B cell (primary cell): ENCODE measurements at regions not wholly inside any gene's neighbourhood (a gene's known extent, or its start where the extent isn't known, plus 50 kb on each side); places are given as distances from the start of the nearest gene placed in this dataset.

Experiments
- ATAC-seq: fragments of 200-7000 bp; cut with Tn5 transposase; one replicate; pipeline ENCODE4 v1.10.0; 2021; ENCODE audit warnings: low read depth, mild to moderate bottlenecking, moderate number of reproducible peaks, moderate library complexity
- CTCF ChIA-PET: fragments of 350-600 bp; sonication (Branson Sonifier 250); formaldehyde crosslinking; loops from one replicate; lab custom pipeline; 2021; ENCODE audit warnings: antibody characterized with exemption, inconsistent platforms; lab: Charles Lee
- POLR2A ChIA-PET: fragments of 350-600 bp; sonication (Branson Sonifier 250); formaldehyde crosslinking; loops from one replicate; lab custom pipeline; 2021; ENCODE audit warnings: antibody characterized with exemption; lab: Charles Lee
- DNase-seq: peaks from one replicate; pipeline ENCODE4 v3.0.0; 2013
- H2AFZ ChIP-seq: 2 replicates; pipeline ENCODE4 v1.6.1; 2012; ENCODE audit warnings: mild to moderate bottlenecking, low read depth, low read length; ENCODE audit not compliant: insufficient read depth, poor library complexity, severe bottlenecking
- H3K27ac ChIP-seq, 2 donors: 1 replicate in 1 of 2; 2 replicates in 1 of 2; pipeline ENCODE4 v1.5.1; 2012 to 2013; ENCODE audit warnings: low read length in 2 of 2, mild to moderate bottlenecking in 2 of 2, moderate library complexity in 1 of 2
- H3K27me3 ChIP-seq, 4 experiments: fragments of 200-600 bp in 1 of 4; sonication (generic) in 1 of 4; replicated peaks in 1 of 4; 1 replicate in 2 of 4; 2 replicates in 2 of 4; pipeline versions ENCODE4 v1.6.1 to v1.7.0; 2013 to 2016; ENCODE audit warnings: low read length in 3 of 4, mild to moderate bottlenecking in 2 of 4, mixed read lengths in 1 of 4, moderate library complexity in 1 of 4; ENCODE audit not compliant: insufficient read depth in 4 of 4, control insufficient read depth in 3 of 4; ENCODE audit errors: control extremely low read depth in 1 of 4
- H3K36me3 ChIP-seq, 2 experiments: replicated peaks in 1 of 2; 1 replicate in 1 of 2; 2 replicates in 1 of 2; pipeline versions ENCODE4 v1.6.1 to v1.7.1; 2013; ENCODE audit warnings: low read length in 1 of 2; ENCODE audit not compliant: insufficient read depth in 2 of 2, control insufficient read depth in 1 of 2; ENCODE audit errors: control extremely low read depth in 1 of 2, extremely low read depth in 1 of 2
- H3K4me1 ChIP-seq, 2 donors: fragments of 200-600 bp in 1 of 2; sonication (generic) in 1 of 2; 1 replicate in 1 of 2; 2 replicates in 1 of 2; pipeline versions ENCODE4 v1.5.1 to v1.6.1; 2013 to 2017; ENCODE audit warnings: low read length in 2 of 2; ENCODE audit not compliant: control insufficient read depth in 2 of 2, insufficient read depth in 2 of 2
- H3K4me2 ChIP-seq: replicated peaks from 2 replicates; pipeline ENCODE3; 2012; ENCODE audit warnings: mild to moderate bottlenecking, low read depth, low read length; ENCODE audit not compliant: poor library complexity, severe bottlenecking
- H3K4me3 ChIP-seq, 5 experiments: fragments of 200-600 bp in 1 of 5; sonication (generic) in 1 of 5; 1 replicate in 3 of 5; 2 replicates in 2 of 5; pipeline versions ENCODE4 v1.5.1 to v1.7.0; 2011 to 2016; ENCODE audit warnings: low read length in 4 of 5, mild to moderate bottlenecking in 4 of 5, low read depth in 2 of 5, control low read depth in 1 of 5, moderate library complexity in 1 of 5; ENCODE audit not compliant: insufficient read depth in 1 of 5; ENCODE audit errors: control extremely low read depth in 1 of 5, extremely low read depth in 1 of 5
- H3K79me2 ChIP-seq: fragments of 200-600 bp; sonication (generic); one replicate; pipeline ENCODE4 v1.6.0; 2016; ENCODE audit warnings: low read length; ENCODE audit not compliant: control insufficient read depth, insufficient read depth
- H3K9ac ChIP-seq: fragments of 200-600 bp; sonication (generic); 2 replicates; pipeline ENCODE4 v1.6.1; 2017; ENCODE audit warnings: mild to moderate bottlenecking, low read length, moderate library complexity
- H3K9me3 ChIP-seq, 3 donors: one replicate each; pipeline versions ENCODE4 v1.6.1 to v1.7.1; 2013; ENCODE audit warnings: low read length in 2 of 3; ENCODE audit not compliant: control insufficient read depth in 2 of 3, insufficient read depth in 1 of 3; ENCODE audit errors: control extremely low read depth in 1 of 3
- H4K20me1 ChIP-seq: 2 replicates; pipeline ENCODE4 v1.6.0; 2012; ENCODE audit warnings: mild to moderate bottlenecking, low read length; ENCODE audit not compliant: insufficient read depth, control insufficient read depth, poor library complexity, severe bottlenecking
- H3K27ac Mint-ChIP-seq: one replicate; pipeline ENCODE4 v1.8.0; 2021; ENCODE audit warnings: mixed read lengths
- H3K27me3 Mint-ChIP-seq: one replicate; pipeline ENCODE4 v1.8.0; 2021; ENCODE audit warnings: mixed read lengths
- H3K4me1 Mint-ChIP-seq: one replicate; pipeline ENCODE4 v1.8.0; 2021; ENCODE audit warnings: mixed read lengths
- H3K4me3 Mint-ChIP-seq: one replicate; pipeline ENCODE4 v1.8.0; 2021; ENCODE audit warnings: mixed read lengths
- H3K9me3 Mint-ChIP-seq: one replicate; pipeline ENCODE4 v1.8.0; 2022; ENCODE audit warnings: mixed read lengths; ENCODE audit not compliant: insufficient read depth
- CTCF ChIP-seq: fragments of 200-600 bp; IDR thresholded peaks from one replicate; pipeline ENCODE4 v1.8.0; 2022; ENCODE audit warnings: antibody characterized with exemption, mild to moderate bottlenecking
- EZH2 ChIP-seq: IDR thresholded peaks from 2 replicates; pipeline ENCODE4 v1.6.1; 2012; ENCODE audit warnings: borderline replicate concordance, low read depth, mild to moderate bottlenecking, moderate library complexity, low read length; ENCODE audit not compliant: insufficient read depth, poor library complexity, severe bottlenecking
- WGBS: methylation state at CpG from one replicate; pipeline ENCODE4 v1.1.5; 2013; ENCODE audit warnings: missing lambda C conversion rate; ENCODE audit not compliant: insufficient coverage; 5-methylcytosine and 5-hydroxymethylcytosine counted together
- intact Hi-C: fragments of 100-400 bp; cut with micrococcal nuclease; formaldehyde crosslinking; loops from one replicate; pipeline ENCODE4 v1.10.0; 2022

- H3K9me3 ChIP-seq: peaks cover 0 to 9% (median 1%) of the 10 kb centered on the region in 3 donors
- no peaks in the 10 kb centered on the region for H3K4me1 ChIP-seq
- H4K20me1 ChIP-seq: no peaks in the 10 kb centered on the region
- H3K27me3 ChIP-seq: peaks cover 0 to 9% (median 1%) of the 10 kb centered on the region in 4 experiments
- no peak for TF ChIP-seq EZH2
- intact Hi-C loops: no loop called here
- no peak overlapping the region for H3K4me2 ChIP-seq
- no peak overlapping the region for H3K9ac ChIP-seq
- H3K27ac Mint-ChIP-seq: no peak overlapping the region
- no peaks in the 10 kb centered on the region for H3K9me3 Mint-ChIP-seq
- no peak overlapping the region for H3K4me3 ChIP-seq
- CTCF ChIA-PET: no interaction called here
- DNase-seq (no peak), ATAC-seq (no peak)
- POLR2A ChIA-PET: no interaction called here
- H3K79me2 ChIP-seq: no peaks in the 10 kb centered on the region
- no peaks in the 10 kb centered on the region for H3K36me3 ChIP-seq
- H2AFZ ChIP-seq: no peak overlapping the region
- no CpG with 5 or more reads among the region's 3 CpGs for WGBS
- H3K4me1 Mint-ChIP-seq: no peaks in the 10 kb centered on the region
- peaks cover 24% of the 10 kb centered on the region for H3K27me3 Mint-ChIP-seq
- H3K4me3 Mint-ChIP-seq: no peak overlapping the region
- H3K27ac ChIP-seq: no peak overlapping the region
These were observed 369.5 kb upstream of the CAMK1G start for GRCh38 chr1:209213989-209214388.

GRCh38 chr1:209215826-209216225 is 367.7 kb upstream of the CAMK1G start:
- Mint-ChIP-seq H3K9me3 (no peaks in the 10 kb centered on the region), H3K4me1 (no peaks in the 10 kb centered on the region), H3K27me3 (peaks cover 13% of the 10 kb centered on the region), H3K27ac (no peak overlapping the region), H3K4me3 (no peak overlapping the region)
- Histone ChIP-seq H3K4me3 (no peak overlapping the region), H3K36me3 (no peaks in the 10 kb centered on the region), H3K4me1 (no peaks in the 10 kb centered on the region), H3K79me2 (no peaks in the 10 kb centered on the region), H4K20me1 (no peaks in the 10 kb centered on the region), H3K27me3 (peaks cover 0 to 3% (median 0%) of the 10 kb centered on the region in 4 experiments), H3K4me2 (no peak overlapping the region), H2AFZ (no peak overlapping the region), H3K9ac (no peak overlapping the region), H3K9me3 (peaks cover 0 to 17% (median 1%) of the 10 kb centered on the region in 3 donors), H3K27ac (no peak overlapping the region)
- intact Hi-C loops: no loop called here
- TF ChIP-seq CTCF (no peak), EZH2 (no peak)
- ChIA-PET CTCF (no interaction called here), POLR2A (no interaction called here)
- no peak for DNase-seq
- no peak for ATAC-seq
